Endothelial cell of umbilical vein (primary cell): ENCODE measurements at regions not wholly inside any gene's neighbourhood (a gene's known extent, or its start where the extent isn't known, plus 50 kb on each side); places are given as distances from the start of the nearest gene placed in this dataset.

ENCODE experiments used
- BruUV-seq: library from RNA; stranded (reverse); fragments of 400-500 nt; replicated peaks from 2 replicates; lab custom pipeline; 2021; lab: Mats Ljungman, UMichigan
- CTCF ChIA-PET: fragments of 300-600, 350-600 bp; sonication (Branson Sonifier 250); formaldehyde crosslinking; loops from one replicate; lab custom pipeline; 2021; ENCODE audit warnings: antibody characterized with exemption, inconsistent platforms; lab: Charles Lee
- POLR2A ChIA-PET: fragments of 300-600, 350-600 bp; sonication (Branson Sonifier 250); formaldehyde crosslinking; loops from one replicate; lab custom pipeline; 2021; ENCODE audit warnings: antibody characterized with exemption, inconsistent platforms; lab: Charles Lee
- DNase-seq: peaks from one replicate; pipeline ENCODE4 v3.0.0-alpha.2; 2011; ENCODE audit warnings: low read depth, low spot score
- FAIRE-seq: peaks from 2 replicates; lab custom pipeline; 2011; peaks lifted over from hg19 to GRCh38; lab: Jason Lieb, UNC
- H2AFZ ChIP-seq: 2 replicates; pipeline ENCODE4 v1.6.0; 2012; ENCODE audit warnings: low read depth, low read length, control low read depth, inconsistent platforms
- H3K27ac ChIP-seq: 2 replicates; pipeline ENCODE4 v1.5.1; 2011; ENCODE audit warnings: low read depth, mild to moderate bottlenecking, control low read depth, low read length, moderate library complexity; ENCODE audit not compliant: insufficient read depth
- H3K27me3 ChIP-seq, 2 experiments: 2 replicates each; pipeline versions ENCODE4 v1.6.0 to v1.6.1; 2011; ENCODE audit warnings: low read length in 2 of 2, mixed read lengths in 1 of 2; ENCODE audit not compliant: control insufficient read depth in 2 of 2, insufficient read depth in 2 of 2
- H3K36me3 ChIP-seq, 2 experiments: 2 replicates in 1 of 2; 3 replicates in 1 of 2; pipeline ENCODE4 v1.5.1; 2011; ENCODE audit warnings: low read length in 2 of 2, mild to moderate bottlenecking in 1 of 2, moderate library complexity in 1 of 2; ENCODE audit not compliant: control insufficient read depth in 2 of 2, insufficient read depth in 2 of 2; ENCODE audit errors: extremely low read depth in 1 of 2
- H3K4me1 ChIP-seq: 3 replicates; pipeline ENCODE4 v1.5.1; 2011; ENCODE audit warnings: mild to moderate bottlenecking, low read length; ENCODE audit not compliant: control insufficient read depth, insufficient read depth; ENCODE audit errors: extremely low read depth
- H3K4me2 ChIP-seq: 2 replicates; pipeline ENCODE4 v1.6.1; 2011; ENCODE audit warnings: low read length, control low read depth, mixed read lengths; ENCODE audit not compliant: insufficient read depth
- H3K4me3 ChIP-seq, 3 experiments: fragments of 200-600 bp in 1 of 3; sonication (generic), shearing (Covaris generic) in 1 of 3; replicated peaks in 1 of 3; 2 replicates each; pipeline ENCODE4 v1.5.1; 2011 to 2016; ENCODE audit warnings: control low read depth in 3 of 3, low read length in 3 of 3, mild to moderate bottlenecking in 2 of 3, inconsistent platforms in 1 of 3, low read depth in 1 of 3, moderate library complexity in 1 of 3; ENCODE audit not compliant: insufficient read depth in 1 of 3
- H3K79me2 ChIP-seq: 2 replicates; pipeline ENCODE4 v1.6.0; 2012; ENCODE audit warnings: low read length, inconsistent platforms; ENCODE audit not compliant: control insufficient read depth, insufficient read depth
- H3K9ac ChIP-seq: replicated peaks from 2 replicates; pipeline ENCODE3; 2011; ENCODE audit warnings: low read length, control low read depth; ENCODE audit not compliant: insufficient read depth; ENCODE audit errors: extremely low read depth
- H3K9me1 ChIP-seq: replicated peaks from 3 replicates; pipeline ENCODE4 v1.6.0; 2011; ENCODE audit warnings: mild to moderate bottlenecking, low read length; ENCODE audit not compliant: control insufficient read depth, insufficient read depth; ENCODE audit errors: extremely low read depth
- H3K9me3 ChIP-seq: replicated peaks from 2 replicates; pipeline ENCODE4 v1.5.1; 2012; ENCODE audit warnings: low read length, inconsistent platforms; ENCODE audit not compliant: control insufficient read depth, insufficient read depth
- H4K20me1 ChIP-seq: replicated peaks from 2 replicates; pipeline ENCODE3; 2011; ENCODE audit warnings: mild to moderate bottlenecking, low read length; ENCODE audit not compliant: control insufficient read depth, insufficient read depth; ENCODE audit errors: extremely low read depth
- EZH2 ChIP-seq: IDR thresholded peaks from 2 replicates; pipeline ENCODE4 v1.6.1; 2012; ENCODE audit warnings: borderline replicate concordance, low read depth, mild to moderate bottlenecking, moderate library complexity, low read length, inconsistent platforms; ENCODE audit not compliant: severe bottlenecking
- FOS ChIP-seq: IDR thresholded peaks from 2 replicates; pipeline ENCODE4 v1.6.1; 2011; ENCODE audit warnings: mild to moderate bottlenecking, low read length, moderate library complexity, borderline replicate concordance; ENCODE audit not compliant: insufficient read depth
- GATA2 ChIP-seq: IDR thresholded peaks from 2 replicates; pipeline ENCODE4 v1.7.0; 2011; ENCODE audit warnings: low read depth, mild to moderate bottlenecking, moderate library complexity, mixed read lengths, low read length; ENCODE audit not compliant: insufficient read length, insufficient read depth
- JUN ChIP-seq: IDR thresholded peaks from 2 replicates; pipeline ENCODE4 v1.6.1; 2011; ENCODE audit warnings: borderline replicate concordance, low read depth; ENCODE audit not compliant: insufficient read length, insufficient read depth
- MYC ChIP-seq: IDR thresholded peaks from one replicate; pipeline ENCODE4 v1.6.1; 2011; ENCODE audit warnings: mild to moderate bottlenecking, low read depth, low read length
- POLR2A ChIP-seq: IDR thresholded peaks from 2 replicates; pipeline ENCODE4 v1.6.1; 2012; ENCODE audit warnings: low read depth, mild to moderate bottlenecking, control low read depth, low read length
- POLR2AphosphoS5 ChIP-seq: IDR thresholded peaks from 2 replicates; pipeline ENCODE4 v1.6.1; 2012; ENCODE audit warnings: low read depth, mild to moderate bottlenecking, control low read depth, low read length, moderate library complexity; ENCODE audit not compliant: insufficient read depth
- dilution Hi-C: fragments of 300-500 bp; cut with MboI; formaldehyde crosslinking; loops from one replicate; pipeline ENCODE4 v1.15.0; 2019; ENCODE audit warnings: low sequenced_read_pairs; ENCODE audit not compliant: extremely low pct_ligation_motif_present
- intact Hi-C: fragments of 100-400 bp; cut with micrococcal nuclease; formaldehyde crosslinking; loops from one replicate; pipeline ENCODE4 v1.10.0; 2022
- TF ChIP-seq, protein P1 (sequence below): IDR thresholded peaks from 2 replicates; pipeline ENCODE4 v1.6.1; 2011; ENCODE audit not compliant: insufficient read depth, insufficient read length
- TF ChIP-seq, protein P2 (sequence below), 2 donors: IDR thresholded peaks; 1 replicate in 1 of 2; 2 replicates in 1 of 2; pipeline ENCODE4 v1.5.1; 2011; ENCODE audit warnings: low read length in 2 of 2, mild to moderate bottlenecking in 2 of 2, moderate library complexity in 2 of 2, control low read depth in 1 of 2, inconsistent platforms in 1 of 2, low read depth in 1 of 2; ENCODE audit not compliant: insufficient read depth in 1 of 2; ENCODE audit errors: extremely low read depth in 1 of 2

DNA sequence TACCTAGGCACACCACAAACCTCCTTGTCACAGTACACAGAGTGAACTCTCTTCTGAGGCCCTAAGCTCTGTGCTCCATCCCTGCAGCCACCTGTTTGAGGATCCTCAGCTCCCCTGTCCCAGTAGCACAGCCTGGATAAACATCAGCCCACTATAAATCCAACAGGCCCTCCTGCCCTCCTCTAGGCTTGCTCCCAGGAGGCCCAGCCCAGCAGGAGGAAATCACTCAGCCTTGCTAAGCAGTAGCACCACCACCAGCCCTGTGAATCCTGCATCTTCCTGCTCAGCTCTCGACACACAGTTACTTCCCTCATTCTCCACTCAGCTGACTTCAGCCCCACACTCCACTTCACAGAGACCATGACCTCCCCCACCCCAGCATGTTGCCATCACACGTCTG, 273.9 kb downstream of the BCOR start:
- Histone ChIP-seq H3K4me2 (no peak overlapping the region), H3K9me3 (no peaks in the 10 kb centered on the region), H3K9me1 (no peaks in the 10 kb centered on the region), H2AFZ (no peak overlapping the region), H3K4me1 (peaks cover 7% of the 10 kb centered on the region), H3K9ac (no peak overlapping the region), H3K4me3 (no peak overlapping the region), H3K27me3 (no peaks in the 10 kb centered on the region), H3K27ac (no peak overlapping the region), H4K20me1 (no peaks in the 10 kb centered on the region), H3K79me2 (no peaks in the 10 kb centered on the region), H3K36me3 (no peaks in the 10 kb centered on the region)
- intact Hi-C loops: loop anchor here (5.0 kb wide), 3 partner anchors 83 to 328 kb away; partner anchors contain the start of gene BCOR
- FAIRE-seq: no peak
- BruUV-seq: no TSS peak
- CTCF ChIA-PET: interaction anchor here (1.2 to 1.7 kb wide), 3 partner anchors 10 to 93 kb away, joined by 3 to 5 read pairs (median 4); no protein-coding TSS in a partner anchor
- no peak for TF ChIP-seq JUN
- no peak for TF ChIP-seq MYC
- TF ChIP-seq, protein P1, sequence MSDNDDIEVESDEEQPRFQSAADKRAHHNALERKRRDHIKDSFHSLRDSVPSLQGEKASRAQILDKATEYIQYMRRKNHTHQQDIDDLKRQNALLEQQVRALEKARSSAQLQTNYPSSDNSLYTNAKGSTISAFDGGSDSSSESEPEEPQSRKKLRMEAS: no peak
- TF ChIP-seq FOS: no peak
- no peak for TF ChIP-seq EZH2
- no peak for TF ChIP-seq POLR2AphosphoS5
- TF ChIP-seq GATA2: no peak
- TF ChIP-seq, protein P2, sequence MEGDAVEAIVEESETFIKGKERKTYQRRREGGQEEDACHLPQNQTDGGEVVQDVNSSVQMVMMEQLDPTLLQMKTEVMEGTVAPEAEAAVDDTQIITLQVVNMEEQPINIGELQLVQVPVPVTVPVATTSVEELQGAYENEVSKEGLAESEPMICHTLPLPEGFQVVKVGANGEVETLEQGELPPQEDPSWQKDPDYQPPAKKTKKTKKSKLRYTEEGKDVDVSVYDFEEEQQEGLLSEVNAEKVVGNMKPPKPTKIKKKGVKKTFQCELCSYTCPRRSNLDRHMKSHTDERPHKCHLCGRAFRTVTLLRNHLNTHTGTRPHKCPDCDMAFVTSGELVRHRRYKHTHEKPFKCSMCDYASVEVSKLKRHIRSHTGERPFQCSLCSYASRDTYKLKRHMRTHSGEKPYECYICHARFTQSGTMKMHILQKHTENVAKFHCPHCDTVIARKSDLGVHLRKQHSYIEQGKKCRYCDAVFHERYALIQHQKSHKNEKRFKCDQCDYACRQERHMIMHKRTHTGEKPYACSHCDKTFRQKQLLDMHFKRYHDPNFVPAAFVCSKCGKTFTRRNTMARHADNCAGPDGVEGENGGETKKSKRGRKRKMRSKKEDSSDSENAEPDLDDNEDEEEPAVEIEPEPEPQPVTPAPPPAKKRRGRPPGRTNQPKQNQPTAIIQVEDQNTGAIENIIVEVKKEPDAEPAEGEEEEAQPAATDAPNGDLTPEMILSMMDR (IDR thresholded peaks at IDR 0.05; ENCODE audit: extremely low read depth in 1 of 2, insufficient read depth in 1 of 2, low read depth in 1 of 2, low read length in 2 of 2): no peak
- TF ChIP-seq POLR2A: no peak
- dilution Hi-C loops: no loop called here
- DNase-seq: no peak
- POLR2A ChIA-PET: no interaction called here
